ENCODE measurements at regions not wholly inside any gene's neighbourhood (a gene's known extent, or its start where the extent isn't known, plus 50 kb on each side); places are given as distances from the start of the nearest gene placed in this dataset.
"Not testable (repeated sequence)": the region's sequence is repeated elsewhere in the genome, so short reads cannot be mapped to it uniquely, and the experiment has no call there.

GRCh38 chr6:6724539-6725467, 136.3 kb downstream of the LY86 start:
- no peak for DNase-seq (ENCODE audit: low read depth)

GRCh38 chr6:6725468-6726209, 137.1 kb downstream of the LY86 start:
- no peak for DNase-seq (ENCODE audit: low read depth)

DNA sequence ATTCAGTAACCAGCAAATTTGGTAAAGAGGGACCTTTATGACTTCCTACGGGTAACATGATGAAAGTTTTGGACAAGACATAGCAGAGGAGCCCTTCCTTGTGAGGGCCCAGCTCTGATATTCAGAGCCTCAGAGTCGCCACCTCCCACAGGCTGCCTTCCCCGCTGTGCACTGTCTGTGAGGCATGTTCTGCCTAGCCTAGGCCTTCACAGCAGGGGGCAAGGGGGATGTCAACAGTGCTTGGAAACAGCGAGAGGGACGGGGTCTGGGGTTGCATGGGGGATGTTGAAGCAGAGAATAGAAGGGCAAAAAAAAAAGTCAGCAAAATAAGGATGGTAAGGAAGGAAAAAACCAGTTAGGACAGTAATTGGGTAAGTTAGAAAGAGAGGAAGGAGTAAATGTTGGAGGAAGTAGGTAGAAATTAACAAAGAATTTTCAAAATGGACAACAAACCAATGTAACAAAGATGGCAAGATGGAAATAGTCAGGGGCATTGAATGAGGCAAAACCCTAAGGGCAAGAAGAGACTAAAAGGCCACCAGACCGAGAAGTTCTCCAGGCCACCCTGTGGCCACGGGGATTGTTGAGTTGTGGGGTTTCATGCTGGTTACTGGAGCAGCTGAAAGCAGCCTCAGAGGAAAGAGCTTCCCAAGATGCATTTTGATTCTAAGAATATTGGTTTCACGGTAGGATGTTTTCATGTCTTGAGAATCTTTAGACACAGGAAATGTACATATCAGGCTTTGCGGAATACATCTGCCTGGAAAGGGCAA, 139.8 kb downstream of the LY86 start:
- DNase-seq (ENCODE audit: low read depth), result no peak

- DNase-seq (ENCODE audit: low read depth), result no peak
Observed at GRCh38 chr6:6729971-6730370, 141.5 kb downstream of the LY86 start.

GRCh38 chr6:6730831-6731230, 142.3 kb downstream of the LY86 start:
- no peak for DNase-seq (ENCODE audit: low read depth)

GRCh38 chr6:6734479-6735465, 146.3 kb downstream of the LY86 start:
- no peak for DNase-seq (ENCODE audit: low read depth)

- no peak for DNase-seq (ENCODE audit: low read depth)
Observed at GRCh38 chr6:6736791-6737654, 148.5 kb downstream of the LY86 start.

GRCh38 chr6:6737671-6738070, 149.2 kb downstream of the LY86 start:
- no peak for DNase-seq (ENCODE audit: low read depth)

DNA sequence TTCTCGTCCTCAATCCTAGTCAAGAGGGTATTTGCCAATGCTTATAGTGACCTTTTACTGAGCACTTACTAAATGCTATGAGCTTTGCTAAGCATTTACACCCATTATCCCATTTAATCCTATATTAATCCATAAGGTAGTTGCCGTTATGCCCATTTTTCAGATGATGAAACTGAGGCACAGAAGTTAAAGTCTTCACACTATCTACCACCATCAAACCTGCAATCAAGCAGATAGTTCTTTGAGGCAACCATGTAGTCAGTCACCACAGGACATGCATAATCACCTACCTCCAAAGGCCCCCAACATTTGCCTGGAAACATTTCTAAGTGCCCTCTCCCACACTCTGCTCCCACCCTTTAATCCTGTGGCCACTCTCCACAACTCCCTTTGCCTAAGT, 149.6 kb downstream of the LY86 start:
- DNase-seq (ENCODE audit: low read depth), result no peak

GRCh38 chr6:6738922-6739716, 150.6 kb downstream of the LY86 start:
- DNase-seq (ENCODE audit: low read depth), result no peak

GRCh38 chr6:6740595-6740994, 152.1 kb downstream of the LY86 start:
- no peak for DNase-seq (ENCODE audit: low read depth)

- no peak for DNase-seq (ENCODE audit: low read depth)
Observed at GRCh38 chr6:6741264-6741663, 152.7 kb downstream of the LY86 start.

DNA sequence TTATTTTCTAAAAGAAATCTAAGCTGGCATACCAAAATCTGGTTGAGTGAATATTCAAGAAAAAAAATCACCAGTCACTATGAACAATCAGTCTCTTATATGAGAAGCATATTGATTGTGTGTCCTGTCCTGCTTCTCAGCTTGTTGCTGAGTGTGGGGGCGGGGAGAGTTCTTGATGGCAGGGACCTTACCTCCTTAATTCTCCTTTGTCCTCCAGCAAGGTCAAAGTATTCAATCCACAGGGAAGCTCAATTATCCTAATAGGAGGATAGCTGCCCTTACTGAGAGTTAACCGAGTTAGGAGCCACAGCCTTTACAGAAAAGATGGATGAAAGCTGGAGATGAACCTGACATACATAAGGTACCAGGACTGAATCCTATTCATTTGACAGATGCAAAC, 154.0 kb downstream of the LY86 start:
- no peak for DNase-seq (ENCODE audit: low read depth)

DNA sequence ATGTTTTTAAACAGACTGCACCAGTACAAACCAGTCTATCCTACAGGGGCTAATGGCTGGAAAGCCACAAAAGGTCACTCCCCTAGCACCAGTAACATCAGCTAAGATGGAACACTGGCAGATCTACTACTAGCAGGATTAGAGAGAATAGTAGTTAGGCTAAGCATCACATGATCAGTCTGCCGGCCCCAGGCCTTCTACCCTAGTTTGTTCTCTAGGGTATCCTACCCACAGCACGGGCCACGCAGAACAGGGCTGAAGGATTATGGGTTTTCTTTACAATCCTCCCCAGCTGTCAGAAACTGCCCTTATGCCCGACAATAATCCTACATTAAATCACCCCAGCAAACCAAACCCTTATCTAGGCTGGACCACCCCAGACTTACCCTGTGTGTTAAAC, 156.0 kb downstream of the LY86 start:
- DNase-seq (ENCODE audit: low read depth), result no peak

DNA sequence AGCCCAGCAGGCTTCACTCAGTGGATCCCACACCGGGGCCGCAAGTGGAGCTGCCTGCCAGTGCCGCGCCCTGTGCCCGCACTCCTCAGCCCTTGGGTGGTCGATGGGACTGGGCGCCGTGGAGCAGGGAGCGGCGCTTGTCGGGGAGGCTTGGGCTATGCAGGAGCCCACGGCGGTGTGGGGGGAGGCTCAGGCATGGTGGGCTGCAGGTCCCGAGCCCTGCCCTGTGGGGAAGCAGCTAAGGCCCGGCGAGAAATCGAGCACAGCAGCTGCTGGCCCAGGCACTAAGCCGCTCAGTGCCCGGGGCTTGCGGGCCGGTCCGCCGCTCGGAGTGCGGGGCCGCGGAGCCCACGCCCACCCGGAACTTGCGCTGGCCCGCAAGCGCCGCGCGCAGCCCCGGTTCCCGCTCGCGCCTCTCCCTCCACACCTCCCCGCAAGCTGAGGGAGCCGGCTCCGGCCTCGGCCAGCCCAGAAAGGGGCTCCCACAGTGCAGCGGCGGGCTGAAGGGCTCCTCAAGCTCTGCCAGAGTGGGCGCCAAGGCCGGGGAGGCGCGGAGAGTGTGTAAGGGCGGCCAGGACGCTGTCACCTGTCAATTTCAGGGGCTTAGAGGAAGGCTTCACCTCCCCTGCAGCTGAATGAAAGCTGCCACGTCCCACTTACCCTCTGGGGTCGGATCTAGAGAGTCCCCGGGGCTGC, 157.3 kb downstream of the LY86 start:
- not testable (repeated sequence) for DNase-seq (ENCODE audit: low read depth)

DNA sequence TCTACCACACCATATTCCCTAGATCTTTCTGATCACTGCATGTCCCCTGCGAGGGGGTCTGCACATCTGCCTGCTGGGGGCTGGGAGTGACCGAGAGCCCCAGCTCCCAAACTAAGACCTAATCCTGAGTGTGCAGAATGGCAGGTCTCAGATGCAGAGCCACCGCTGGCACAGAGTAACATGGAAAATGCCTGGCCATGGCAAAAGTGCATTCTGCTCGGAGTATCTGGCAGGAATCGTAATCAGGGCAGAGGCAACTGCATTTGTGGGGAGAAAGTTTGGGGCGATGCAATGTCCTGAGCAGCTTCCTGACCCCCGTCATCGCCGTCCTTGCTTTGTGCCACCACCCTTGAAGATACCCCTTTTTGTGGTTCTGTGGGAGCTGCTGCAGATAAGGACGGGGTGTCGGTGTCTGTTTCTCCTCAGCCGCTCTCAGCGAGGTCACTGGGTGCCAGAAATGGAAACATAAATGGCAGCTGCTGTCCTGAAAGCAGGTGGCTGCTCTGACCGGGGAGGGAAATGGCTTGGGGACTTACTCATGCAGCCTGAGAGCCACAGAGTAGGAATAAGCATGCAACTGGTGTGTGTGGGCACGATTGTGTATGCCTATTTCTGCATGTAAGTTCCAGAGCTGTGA, 157.9 kb downstream of the LY86 start:
- no peak for DNase-seq (ENCODE audit: low read depth)

- no peak for DNase-seq (ENCODE audit: low read depth)
Observed at GRCh38 chr6:6746970-6747338, 158.4 kb downstream of the LY86 start.

- DNase-seq (ENCODE audit: low read depth), result no peak
Observed at GRCh38 chr6:6747371-6747770, 158.9 kb downstream of the LY86 start.
